OCI-M2 (cell line): ENCODE measurements at regions not wholly inside any gene's neighbourhood (a gene's known extent, or its start where the extent isn't known, plus 50 kb on each side); places are given as distances from the start of the nearest gene placed in this dataset.

Experiments
- DNase-seq: peaks from one replicate; lab custom pipeline; 2025; ENCODE audit not compliant: unreplicated experiment; lab: John Stamatoyannopoulos, UW

DNA sequence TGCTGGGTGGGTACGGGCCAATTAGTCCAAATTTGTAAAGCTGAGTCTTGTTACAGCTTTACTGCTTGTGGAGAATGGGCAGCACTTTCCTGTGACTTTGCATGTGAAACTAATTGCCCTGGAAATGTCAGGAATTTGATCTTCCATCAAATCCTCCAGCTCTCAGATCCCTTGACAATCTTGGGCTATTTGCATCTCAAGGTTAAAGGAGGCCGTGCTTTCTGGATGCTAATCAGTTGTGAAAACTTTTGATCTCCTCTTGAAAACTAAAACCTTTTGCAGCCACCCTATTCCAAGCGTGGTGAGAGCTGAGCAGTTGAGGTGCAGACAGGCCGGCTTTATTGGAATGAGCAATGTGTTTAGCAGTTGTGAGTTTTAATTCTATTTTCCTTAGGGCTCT, 68.0 kb upstream of the CLINT1 start:
- DNase-seq, result no peak

GRCh38 chr5:157925786-157926671, 67.1 kb upstream of the CLINT1 start:
- no peak for DNase-seq

- no peak for DNase-seq
These were observed 66.2 kb upstream of the CLINT1 start for GRCh38 chr5:157924931-157925729.

GRCh38 chr5:157924490-157924889, 65.5 kb upstream of the CLINT1 start:
- no peak for DNase-seq

GRCh38 chr5:157923765-157924164, 64.8 kb upstream of the CLINT1 start:
- no peak for DNase-seq

DNA sequence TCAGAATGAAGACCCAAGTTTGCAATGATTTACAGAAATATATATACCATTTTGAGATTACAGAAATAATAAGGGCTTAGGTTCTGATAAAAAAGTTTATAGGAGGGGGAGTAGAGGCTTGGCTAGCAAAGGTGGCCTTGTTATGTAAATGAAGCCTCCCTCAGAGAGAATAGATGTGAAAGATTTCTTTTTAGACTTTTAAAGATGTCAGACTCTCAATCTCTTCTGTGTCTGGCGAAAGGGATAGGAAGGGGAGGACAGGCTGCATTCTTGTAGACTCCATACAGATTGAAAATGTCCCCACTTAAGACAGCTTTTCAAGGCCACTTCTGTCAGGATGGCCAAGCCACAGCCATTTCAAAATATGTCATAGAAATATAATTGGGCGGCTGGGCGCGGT, 63.1 kb upstream of the CLINT1 start:
- DNase-seq, result no peak

DNA sequence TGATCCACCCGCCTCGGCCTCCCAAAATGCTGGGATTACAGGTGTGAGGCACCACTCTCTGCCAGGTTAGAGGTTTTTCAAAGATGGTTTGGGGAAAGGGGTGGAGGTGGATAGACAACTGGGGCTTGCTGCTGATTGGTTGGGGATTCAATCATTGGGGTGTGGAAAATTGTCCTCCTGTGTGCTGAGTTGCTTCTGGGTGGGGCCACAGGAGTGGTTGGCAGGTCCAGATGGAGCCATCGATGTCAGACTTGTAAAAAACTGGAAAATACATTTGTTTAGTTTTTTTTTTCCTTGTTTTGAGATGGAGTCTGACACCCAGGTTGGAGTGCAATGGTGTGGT, 61.9 kb upstream of the CLINT1 start:
- DNase-seq, result no peak

DNA sequence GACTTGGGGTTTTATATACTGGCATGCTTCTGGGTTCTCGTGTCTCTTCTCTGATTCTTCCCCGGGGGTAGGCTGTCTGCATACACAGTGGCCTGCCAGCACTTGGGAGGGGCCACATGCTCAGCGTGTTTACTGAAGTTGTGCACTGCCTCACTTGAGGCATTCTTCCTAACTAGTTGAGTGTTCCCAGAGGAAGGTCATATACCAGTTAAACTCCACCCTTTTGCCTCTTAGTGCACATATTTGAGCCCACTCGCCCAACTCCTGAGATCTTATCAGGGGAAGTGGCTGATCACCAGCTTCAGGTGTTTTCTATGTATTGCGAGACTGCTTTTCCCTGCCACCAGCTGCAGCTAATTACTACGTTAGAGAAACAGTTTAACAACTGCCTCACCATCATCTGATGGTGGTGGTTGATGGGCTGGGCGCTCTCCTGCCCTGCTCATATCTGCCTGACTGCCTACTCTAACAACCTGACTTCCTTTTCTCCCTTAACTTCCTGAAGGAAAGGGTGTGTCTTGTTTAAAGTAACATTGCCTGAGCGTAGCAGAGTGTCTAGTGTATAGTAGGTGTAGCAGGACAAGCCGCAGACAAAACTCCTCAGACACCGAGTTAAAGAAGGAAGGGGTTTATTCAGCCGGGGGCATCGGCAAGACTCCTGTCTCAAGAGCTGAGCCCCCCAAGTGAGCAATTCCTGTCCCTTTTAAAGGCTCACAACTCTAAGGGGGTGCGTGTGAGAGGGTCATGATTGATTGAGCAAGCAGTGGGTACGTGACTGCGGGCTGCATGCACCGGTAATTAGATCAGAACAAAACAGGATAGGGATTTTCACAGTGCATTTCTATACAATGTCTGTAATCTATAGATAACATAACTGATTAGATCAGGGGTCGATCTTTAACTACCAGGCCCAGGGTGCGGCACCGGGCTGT, 60.1 kb upstream of the CLINT1 start:
- no peak for DNase-seq

- DNase-seq, result no peak
These were observed 59.2 kb upstream of the CLINT1 start for GRCh38 chr5:157917899-157918809.

DNA sequence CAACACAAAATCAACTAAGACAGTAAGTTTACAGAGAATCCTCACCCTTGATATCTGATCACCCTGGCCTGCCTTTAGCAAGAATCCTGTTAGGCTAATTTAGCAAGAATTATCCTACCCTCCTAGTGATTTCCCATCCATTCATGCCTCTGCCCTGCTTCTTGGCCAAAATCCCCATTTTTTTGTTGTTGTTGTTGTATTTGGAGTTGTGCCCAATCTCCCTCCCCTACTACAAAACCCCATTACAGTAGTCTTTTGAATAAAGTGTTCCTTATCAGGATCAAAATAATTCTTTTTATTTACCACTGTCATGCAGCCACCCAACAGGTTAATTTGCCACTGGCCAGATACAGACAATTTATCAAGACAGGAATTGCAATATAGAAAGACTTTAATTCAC, 58.5 kb upstream of the CLINT1 start:
- no peak for DNase-seq

GRCh38 chr5:157915638-157916037, 56.7 kb upstream of the CLINT1 start:
- DNase-seq, result no peak

DNA sequence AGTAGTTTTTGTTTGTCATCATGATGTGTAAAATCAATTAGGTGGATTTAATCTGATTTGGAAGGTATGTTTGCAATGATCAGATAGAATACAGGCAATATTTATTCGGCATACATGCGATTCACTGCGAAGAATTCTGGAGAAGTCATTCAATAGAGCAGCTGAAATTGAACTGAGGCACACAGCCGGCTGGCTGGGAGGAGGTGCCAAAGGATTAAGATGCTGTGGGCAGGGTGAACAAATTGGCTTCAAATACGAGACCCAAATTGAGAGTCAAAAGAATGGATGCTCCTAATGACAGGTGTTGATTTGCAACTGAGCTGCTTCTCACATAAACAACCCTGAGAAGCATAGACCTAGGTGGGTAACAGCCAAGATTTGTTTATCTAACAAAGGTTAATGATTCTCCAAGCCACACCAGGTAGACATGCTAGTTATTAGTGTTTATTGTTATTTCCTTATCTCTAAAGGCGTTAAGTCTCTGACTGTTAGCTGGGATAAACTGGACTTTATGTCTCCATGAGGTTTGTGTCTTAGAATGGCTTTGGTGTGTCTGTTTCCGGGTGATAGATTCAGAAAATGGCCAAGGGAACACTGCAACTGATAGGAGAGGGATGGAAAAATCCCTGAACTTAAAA, 55.3 kb upstream of the CLINT1 start:
- DNase-seq, result no peak

DNA sequence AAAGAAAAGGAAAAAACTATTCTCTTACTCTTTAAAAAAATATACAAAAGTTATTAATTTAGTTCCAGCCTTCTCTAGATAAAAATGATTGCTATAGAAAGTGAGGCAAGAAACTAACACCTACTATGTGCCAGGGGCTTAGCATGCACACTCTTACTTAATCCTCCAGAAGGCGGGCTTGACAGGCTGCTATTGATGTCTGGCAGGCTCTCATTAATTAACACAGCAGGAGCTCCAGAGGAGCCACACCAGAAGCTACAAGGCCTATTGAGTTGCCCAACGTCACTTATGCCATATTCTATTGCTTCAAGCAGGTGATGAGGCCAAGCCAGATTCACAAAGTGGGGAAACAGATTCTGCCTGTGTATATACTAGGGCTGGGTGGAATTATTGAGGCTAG, 54.6 kb upstream of the CLINT1 start:
- no peak for DNase-seq

DNA sequence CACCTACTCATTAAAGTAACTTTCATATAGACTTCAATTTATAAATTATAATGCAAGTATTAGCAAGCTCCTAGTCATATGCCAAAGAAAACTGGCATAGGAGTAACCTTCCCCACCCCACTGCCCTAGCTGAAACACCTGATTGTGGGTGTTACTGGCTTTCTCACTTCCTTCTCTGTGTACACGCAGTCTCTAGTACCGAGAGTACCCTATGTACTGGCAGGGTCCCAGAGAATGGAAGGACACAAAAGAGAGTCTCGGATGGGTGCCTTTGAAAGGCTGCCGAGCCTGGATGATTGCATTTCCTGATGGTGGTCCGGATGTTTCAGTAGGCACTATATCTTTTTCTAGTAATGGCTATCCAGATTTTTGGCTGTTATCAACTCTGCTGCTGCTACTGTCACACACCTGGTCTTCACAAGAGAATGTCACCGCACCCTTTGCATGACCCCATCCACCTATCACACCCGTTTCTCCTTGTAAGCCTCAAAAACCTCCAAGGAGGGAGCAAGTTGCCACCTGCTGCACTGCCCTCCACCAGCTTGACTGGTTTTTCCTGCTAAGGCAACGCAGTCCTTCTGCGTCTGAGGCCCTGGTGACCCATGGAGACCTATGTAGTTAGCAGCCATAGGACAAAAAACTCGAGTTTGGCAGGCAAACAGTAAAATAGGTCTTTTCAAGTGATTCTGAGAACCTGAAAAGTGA, 53.8 kb upstream of the CLINT1 start:
- no peak for DNase-seq

- no peak for DNase-seq
These were observed 52.6 kb upstream of the CLINT1 start for GRCh38 chr5:157911568-157911967.
